ENCODE measurements at regions not wholly inside any gene's neighbourhood (a gene's known extent, or its start where the extent isn't known, plus 50 kb on each side); places are given as distances from the start of the nearest gene placed in this dataset.

DNA sequence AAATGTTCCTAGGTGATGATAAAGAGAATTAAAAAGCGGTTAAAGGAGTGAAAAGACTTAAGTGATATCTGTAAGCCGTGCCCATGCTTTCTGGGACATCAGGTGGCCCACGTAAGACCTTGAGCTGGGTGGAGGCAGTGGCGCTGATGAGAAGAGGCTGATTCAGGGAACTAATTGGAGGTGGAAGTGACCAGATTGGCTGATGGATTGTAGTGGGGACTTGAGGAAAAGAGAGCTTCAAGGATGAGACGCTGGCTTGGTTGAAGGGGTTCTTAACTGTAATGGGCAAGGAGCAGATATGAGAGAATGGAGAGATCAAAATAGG lies 69.1 kb upstream of the EP300 start:
- Histone ChIP-seq H2AFZ (ENCODE audit: low read length) (peak overlapping the region; percentile 88; the same call in 1 of the 2 replicates), H3K36me3 (ENCODE audit: insufficient read depth, low read length) (no peaks in the 10 kb centered on the region), H3K27me3 (ENCODE audit: insufficient read depth, low read length, poor library complexity, severe bottlenecking) (no peaks in the 10 kb centered on the region), H3K9me2 (replicated peaks; ENCODE audit: low read depth, low read length) (no peaks in the 10 kb centered on the region), H3K9ac (ENCODE audit: low read depth, low read length, poor library complexity, severe bottlenecking) (peak overlapping the region; percentile 81), H3K4me2 (ENCODE audit: low read depth, low read length, poor library complexity, severe bottlenecking) (peak overlapping the region; percentile 83), H3F3A (ENCODE audit: low read depth) (peaks cover 4% of the 10 kb centered on the region; the same call in 1 of the 2 replicates), H3K9me3 (ENCODE audit: insufficient read depth, low read depth, low read length) (no peaks in the 10 kb centered on the region), H3K4me1 (ENCODE audit: insufficient read depth, low read length, poor library complexity, severe bottlenecking) (peaks cover 14% of the 10 kb centered on the region), H3K79me2 (ENCODE audit: insufficient read depth, low read length) (no peaks in the 10 kb centered on the region), H4K20me1 (ENCODE audit: insufficient read depth, low read length, poor library complexity, severe bottlenecking) (no peaks in the 10 kb centered on the region), H3K4me3 (ENCODE audit: low read length, poor library complexity, severe bottlenecking) (peak overlapping the region; percentile 78)
- TF ChIP-seq, protein P1, sequence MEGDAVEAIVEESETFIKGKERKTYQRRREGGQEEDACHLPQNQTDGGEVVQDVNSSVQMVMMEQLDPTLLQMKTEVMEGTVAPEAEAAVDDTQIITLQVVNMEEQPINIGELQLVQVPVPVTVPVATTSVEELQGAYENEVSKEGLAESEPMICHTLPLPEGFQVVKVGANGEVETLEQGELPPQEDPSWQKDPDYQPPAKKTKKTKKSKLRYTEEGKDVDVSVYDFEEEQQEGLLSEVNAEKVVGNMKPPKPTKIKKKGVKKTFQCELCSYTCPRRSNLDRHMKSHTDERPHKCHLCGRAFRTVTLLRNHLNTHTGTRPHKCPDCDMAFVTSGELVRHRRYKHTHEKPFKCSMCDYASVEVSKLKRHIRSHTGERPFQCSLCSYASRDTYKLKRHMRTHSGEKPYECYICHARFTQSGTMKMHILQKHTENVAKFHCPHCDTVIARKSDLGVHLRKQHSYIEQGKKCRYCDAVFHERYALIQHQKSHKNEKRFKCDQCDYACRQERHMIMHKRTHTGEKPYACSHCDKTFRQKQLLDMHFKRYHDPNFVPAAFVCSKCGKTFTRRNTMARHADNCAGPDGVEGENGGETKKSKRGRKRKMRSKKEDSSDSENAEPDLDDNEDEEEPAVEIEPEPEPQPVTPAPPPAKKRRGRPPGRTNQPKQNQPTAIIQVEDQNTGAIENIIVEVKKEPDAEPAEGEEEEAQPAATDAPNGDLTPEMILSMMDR (conservative IDR thresholded peaks at IDR 0.05; ENCODE audit: low read length): no peak
- TF ChIP-seq EZH2phosphoT487 (IDR thresholded peaks at IDR 0.05; ENCODE audit: borderline replicate concordance): no peak

DNA sequence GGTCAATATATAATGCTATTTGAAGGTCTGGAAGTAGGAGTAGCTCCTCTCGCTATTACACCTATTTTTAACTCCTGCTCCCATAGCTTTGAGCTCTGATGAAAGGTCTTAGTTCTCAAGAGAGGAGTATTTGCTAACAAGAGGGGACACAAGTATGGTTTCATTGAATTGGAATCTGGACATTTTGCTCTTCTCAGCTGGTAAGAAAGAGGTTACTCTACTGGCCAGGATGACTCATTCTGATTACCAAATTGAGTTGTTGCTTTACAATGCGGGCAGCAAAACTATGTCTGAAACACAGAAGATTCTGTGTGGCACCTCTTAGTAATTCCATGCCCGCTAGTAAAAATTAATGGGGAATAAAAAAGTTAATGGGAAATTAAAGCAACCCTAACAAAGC lies 63.6 kb upstream of the EP300 start:
- TF ChIP-seq, protein P1 (conservative IDR thresholded peaks at IDR 0.05; ENCODE audit: low read length): no peak
- no peak for TF ChIP-seq EZH2phosphoT487 (IDR thresholded peaks at IDR 0.05; ENCODE audit: borderline replicate concordance)
- Histone ChIP-seq H3K27me3 (ENCODE audit: insufficient read depth, low read length, poor library complexity, severe bottlenecking) (no peaks in the 10 kb centered on the region), H3K4me2 (ENCODE audit: low read depth, low read length, poor library complexity, severe bottlenecking) (no peak overlapping the region), H3K4me1 (ENCODE audit: insufficient read depth, low read length, poor library complexity, severe bottlenecking) (no peaks in the 10 kb centered on the region), H2AFZ (ENCODE audit: low read length) (no peak overlapping the region), H3K79me2 (ENCODE audit: insufficient read depth, low read length) (no peaks in the 10 kb centered on the region), H3K9me3 (ENCODE audit: insufficient read depth, low read depth, low read length) (no peaks in the 10 kb centered on the region), H3K9ac (ENCODE audit: low read depth, low read length, poor library complexity, severe bottlenecking) (no peak overlapping the region), H3F3A (ENCODE audit: low read depth) (no peaks in the 10 kb centered on the region), H3K36me3 (ENCODE audit: insufficient read depth, low read length) (no peaks in the 10 kb centered on the region), H3K4me3 (ENCODE audit: low read length, poor library complexity, severe bottlenecking) (no peak overlapping the region), H4K20me1 (ENCODE audit: insufficient read depth, low read length, poor library complexity, severe bottlenecking) (no peaks in the 10 kb centered on the region), H3K9me2 (replicated peaks; ENCODE audit: low read depth, low read length) (no peaks in the 10 kb centered on the region)

DNA sequence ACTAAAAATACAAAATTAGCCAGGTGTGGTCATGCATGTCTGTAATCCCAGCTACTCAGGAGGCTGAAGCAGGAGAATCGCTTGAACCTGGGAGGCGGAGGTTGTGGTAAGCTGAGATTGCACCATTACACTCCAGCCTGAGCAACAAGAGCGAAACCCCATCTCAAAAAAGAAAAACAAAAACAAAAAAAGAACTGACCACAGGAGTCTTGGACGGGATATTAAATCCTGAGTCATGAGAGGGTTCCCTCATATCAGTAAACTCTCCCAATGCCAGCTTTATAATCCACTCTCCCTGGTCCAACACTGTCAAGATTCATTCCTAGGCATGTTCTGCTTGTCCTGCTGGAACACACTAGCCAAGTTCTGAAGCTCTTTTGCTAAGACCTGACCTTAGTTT lies 61.5 kb upstream of the EP300 start:
- Histone ChIP-seq H2AFZ (ENCODE audit: low read length) (no peak overlapping the region), H3K9me2 (replicated peaks; ENCODE audit: low read depth, low read length) (no peaks in the 10 kb centered on the region), H3F3A (ENCODE audit: low read depth) (no peaks in the 10 kb centered on the region), H3K4me3 (ENCODE audit: low read length, poor library complexity, severe bottlenecking) (no peak overlapping the region), H3K4me2 (ENCODE audit: low read depth, low read length, poor library complexity, severe bottlenecking) (no peak overlapping the region), H3K27me3 (ENCODE audit: insufficient read depth, low read length, poor library complexity, severe bottlenecking) (no peaks in the 10 kb centered on the region), H4K20me1 (ENCODE audit: insufficient read depth, low read length, poor library complexity, severe bottlenecking) (no peaks in the 10 kb centered on the region), H3K9ac (ENCODE audit: low read depth, low read length, poor library complexity, severe bottlenecking) (no peak overlapping the region), H3K4me1 (ENCODE audit: insufficient read depth, low read length, poor library complexity, severe bottlenecking) (no peaks in the 10 kb centered on the region), H3K9me3 (ENCODE audit: insufficient read depth, low read depth, low read length) (no peaks in the 10 kb centered on the region), H3K79me2 (ENCODE audit: insufficient read depth, low read length) (no peaks in the 10 kb centered on the region), H3K36me3 (ENCODE audit: insufficient read depth, low read length) (no peaks in the 10 kb centered on the region)
- no peak for TF ChIP-seq EZH2phosphoT487 (IDR thresholded peaks at IDR 0.05; ENCODE audit: borderline replicate concordance)
- TF ChIP-seq, protein P1 (conservative IDR thresholded peaks at IDR 0.05; ENCODE audit: low read length): no peak

All from Loucy (cell line).